ENCODE measurements at regions not wholly inside any gene's neighbourhood (a gene's known extent, or its start where the extent isn't known, plus 50 kb on each side); places are given as distances from the start of the nearest gene placed in this dataset.

GRCh38 chr6:168849459-168849858 is 404.2 kb downstream of the THBS2 start:
- H3K23ac ChIP-seq (ENCODE audit: low read depth, low read length), result no peak overlapping the region
- in situ Hi-C loops (cut with MboI; ENCODE audit: low sequenced_read_pairs) (no loop called here), dilution Hi-C loops (cut with HindIII; ENCODE audit: low sequenced_read_pairs, unreplicated experiment) (no loop called here), intact Hi-C loops (cut with micrococcal nuclease) (no loop called here)
- H3K27ac ChIP-seq (ENCODE audit: insufficient read depth, low read length), result no peak overlapping the region
- H2AFZ ChIP-seq (replicated peaks; ENCODE audit: low read length, poor library complexity), result no peak overlapping the region
- ChIA-PET POLR2A (ENCODE audit: unreplicated experiment) (no interaction called here), CTCF (no interaction called here)
- no peak overlapping the region for H2BK120ac ChIP-seq (ENCODE audit: low read depth, low read length)
- no peak overlapping the region for H3K4me3 ChIP-seq (ENCODE audit: insufficient read depth, low read depth, low read length)
- no TSS peak for BruUV-seq (replicated peaks)
- no peak for DNase-seq
- H2BK20ac ChIP-seq (ENCODE audit: low read depth, low read length), result no peak overlapping the region
- H3K9me1 ChIP-seq (ENCODE audit: insufficient read depth, low read length), result no peaks in the 10 kb centered on the region
- no peak overlapping the region for H3K14ac ChIP-seq (replicated peaks; ENCODE audit: low read depth, low read length)
- H4K91ac ChIP-seq (ENCODE audit: insufficient read depth, low read depth, low read length), result no peak overlapping the region
- H3K56ac ChIP-seq (ENCODE audit: extremely low read depth, insufficient read depth, low read length), result no peak overlapping the region
- H2AK5ac ChIP-seq (ENCODE audit: low read depth, low read length), result no peak overlapping the region
- no peaks in the 10 kb centered on the region for H3K4me1 ChIP-seq (ENCODE audit: control insufficient read depth, insufficient read depth, low read length)
- no peak overlapping the region for H3K4me2 ChIP-seq (ENCODE audit: low read depth, low read length)
- no peak for TF ChIP-seq SMC3 (IDR thresholded peaks at IDR 0.05; ENCODE audit: low read depth, low read length)
- TF ChIP-seq RFX5 (IDR thresholded peaks at IDR 0.05; ENCODE audit: low read depth, low read length), result no peak
- TF ChIP-seq CHD1 (IDR thresholded peaks at IDR 0.05; ENCODE audit: low read depth, low read length), result no peak
- TF ChIP-seq FOS (IDR thresholded peaks at IDR 0.05; ENCODE audit: low read depth, low read length), result no peak
- no peak for TF ChIP-seq MAZ (IDR thresholded peaks at IDR 0.05; ENCODE audit: borderline replicate concordance, low read depth, low read length)
- no peak for TF ChIP-seq MAFK (IDR thresholded peaks at IDR 0.05; ENCODE audit: low read depth, low read length)
- H4K8ac ChIP-seq (ENCODE audit: low read depth in 2 of 2, low read length in 2 of 2), result no peak overlapping the region
- no peaks in the 10 kb centered on the region for H3K36me3 ChIP-seq (ENCODE audit: control insufficient read depth, insufficient read depth, low read length)
- H2BK5ac ChIP-seq (ENCODE audit: low read depth, low read length, poor library complexity, severe bottlenecking), result no peak overlapping the region
- H3K79me1 ChIP-seq (ENCODE audit: low read depth in 1 of 2, low read length in 2 of 2), result no peaks in the 10 kb centered on the region
- peaks cover 13% of the 10 kb centered on the region for H3K9me3 ChIP-seq (ENCODE audit: control insufficient read depth, insufficient read depth, low read length)
- 67% methylated on average over 2 of the region's 8 CpGs; no CpG with 5 or more reads in 1 of the 2 experiments for WGBS, 2 experiments (ENCODE audit: extremely low coverage in 2 of 2, insufficient read length in 1 of 2)
- no peaks in the 10 kb centered on the region for H3K27me3 ChIP-seq (ENCODE audit: control insufficient read depth, insufficient read depth, low read length)
- no peak overlapping the region for H3K9ac ChIP-seq (ENCODE audit: low read depth, low read length)
- H4K20me1 ChIP-seq (ENCODE audit: insufficient read depth, low read length), result no peaks in the 10 kb centered on the region
- no peak overlapping the region for H2AK9ac ChIP-seq (replicated peaks; ENCODE audit: low read depth, low read length, poor library complexity)
- no peak for ATAC-seq (ENCODE audit: low read depth)
- H4K5ac ChIP-seq (ENCODE audit: low read depth, low read length), result no peak overlapping the region
- H3K18ac ChIP-seq (ENCODE audit: low read depth, low read length), result no peak overlapping the region
- no peak overlapping the region for H2BK15ac ChIP-seq (ENCODE audit: low read depth, low read length)
- no peak overlapping the region for H3K4ac ChIP-seq (ENCODE audit: low read depth, low read length)
